Liver (tissue), 7 donors: ENCODE measurements at regions not wholly inside any gene's neighbourhood (a gene's known extent, or its start where the extent isn't known, plus 50 kb on each side); places are given as distances from the start of the nearest gene placed in this dataset.

ENCODE experiments used
- DNase-seq: peaks from one replicate; pipeline ENCODE4 v3.0.0-alpha.2; 2017; ENCODE audit warnings: low spot score
- H3K27ac ChIP-seq, 2 donors: one replicate each; pipeline ENCODE4 v1.7.0; 2013; ENCODE audit warnings: inconsistent platforms in 2 of 2, low read length in 2 of 2, control low read depth in 1 of 2, low read depth in 1 of 2, mild to moderate bottlenecking in 1 of 2
- H3K27me3 ChIP-seq, 4 donors: one replicate each; pipeline versions ENCODE4 v1.6.1 to v1.7.0; 2013; ENCODE audit warnings: low read length in 3 of 4, inconsistent platforms in 1 of 4, mild to moderate bottlenecking in 1 of 4, moderate library complexity in 1 of 4; ENCODE audit not compliant: control insufficient read depth in 4 of 4, insufficient read depth in 4 of 4
- H3K36me3 ChIP-seq, 4 donors: one replicate each; pipeline versions ENCODE4 v1.6.1 to v1.7.0; 2013; ENCODE audit warnings: low read length in 3 of 4, mild to moderate bottlenecking in 3 of 4, low read depth in 1 of 4, moderate library complexity in 1 of 4; ENCODE audit not compliant: control insufficient read depth in 4 of 4, insufficient read depth in 3 of 4
- H3K4me1 ChIP-seq, 4 donors: one replicate each; pipeline versions ENCODE4 v1.6.1 to v1.7.0; 2013; ENCODE audit warnings: low read length in 3 of 4, mild to moderate bottlenecking in 3 of 4, moderate library complexity in 1 of 4; ENCODE audit not compliant: control insufficient read depth in 4 of 4, insufficient read depth in 4 of 4
- H3K4me3 ChIP-seq, 3 donors: one replicate each; pipeline versions ENCODE4 v1.6.1 to v1.7.0; 2013; ENCODE audit warnings: low read length in 3 of 3, control low read depth in 1 of 3, low read depth in 1 of 3, mild to moderate bottlenecking in 1 of 3
- H3K9ac ChIP-seq, 2 donors: one replicate each; pipeline ENCODE4 v1.7.0; 2013; ENCODE audit warnings: low read length in 2 of 2, mild to moderate bottlenecking in 2 of 2, moderate library complexity in 2 of 2, control low read depth in 1 of 2, low read depth in 1 of 2
- H3K9me3 ChIP-seq, 4 donors: one replicate each; pipeline versions ENCODE4 v1.6.1 to v1.7.0; 2013; ENCODE audit warnings: low read length in 3 of 4; ENCODE audit not compliant: control insufficient read depth in 4 of 4
- EGR1 ChIP-seq, 2 donors: IDR thresholded peaks; 2 replicates each; pipeline ENCODE4 v1.6.1; 2016 to 2018; ENCODE audit warnings: antibody characterized with exemption in 2 of 2, low read depth in 2 of 2
- FOXA1 ChIP-seq: IDR thresholded peaks from 2 replicates; pipeline ENCODE4 v1.6.1; 2016; ENCODE audit warnings: antibody characterized with exemption
- FOXA2 ChIP-seq: IDR thresholded peaks from 2 replicates; pipeline ENCODE4 v1.6.1; 2016; ENCODE audit warnings: antibody characterized with exemption
- GABPA ChIP-seq, 2 donors: IDR thresholded peaks in 1 of 2; conservative IDR thresholded peaks in 1 of 2; 2 replicates each; pipeline ENCODE4 v1.6.1; 2016; ENCODE audit warnings: antibody characterized with exemption in 2 of 2, mild to moderate bottlenecking in 1 of 2, moderate library complexity in 1 of 2
- HNF4A ChIP-seq, 2 donors: conservative IDR thresholded peaks; 2 replicates each; pipeline ENCODE4 v1.6.1; 2016; ENCODE audit warnings: antibody characterized with exemption in 2 of 2, mild to moderate bottlenecking in 2 of 2
- HNF4G ChIP-seq: IDR thresholded peaks from 2 replicates; pipeline ENCODE4 v1.6.1; 2016; ENCODE audit warnings: antibody characterized with exemption
- JUND ChIP-seq, 2 donors: IDR thresholded peaks; 2 replicates each; pipeline ENCODE4 v1.6.1; 2016; ENCODE audit warnings: antibody characterized with exemption in 2 of 2
- NR2F2 ChIP-seq: IDR thresholded peaks from 2 replicates; pipeline ENCODE4 v1.6.1; 2016; ENCODE audit warnings: antibody characterized with exemption
- RAD21 ChIP-seq, 2 donors: IDR thresholded peaks; 2 replicates each; pipeline ENCODE4 v1.6.1; 2016; ENCODE audit warnings: antibody characterized with exemption in 2 of 2, mild to moderate bottlenecking in 2 of 2
- RXRA ChIP-seq, 2 donors: IDR thresholded peaks; 2 replicates each; pipeline ENCODE4 v1.6.1; 2017 to 2018; ENCODE audit warnings: antibody characterized with exemption in 2 of 2, mild to moderate bottlenecking in 1 of 2
- SP1 ChIP-seq: IDR thresholded peaks from 2 replicates; pipeline ENCODE4 v1.6.1; 2018; ENCODE audit warnings: antibody characterized with exemption, mild to moderate bottlenecking
- TAF1 ChIP-seq: conservative IDR thresholded peaks from 2 replicates; pipeline ENCODE4 v1.6.1; 2016; ENCODE audit warnings: antibody characterized with exemption, mild to moderate bottlenecking
- YY1 ChIP-seq: IDR thresholded peaks from 2 replicates; pipeline ENCODE4 v1.6.1; 2016; ENCODE audit warnings: antibody characterized with exemption, mild to moderate bottlenecking
- WGBS: extraction: QIAGEN DNeasy Blood & Tissue Kit; methylation state at CpG from one replicate; pipeline ENCODE4 v1.1.7; 2013; 5-methylcytosine and 5-hydroxymethylcytosine counted together
- TF ChIP-seq, protein P1 (sequence below): IDR thresholded peaks from 2 replicates; pipeline ENCODE4 v1.6.1; 2016; ENCODE audit warnings: antibody characterized with exemption, mild to moderate bottlenecking
- TF ChIP-seq, protein P2 (sequence below): IDR thresholded peaks from 2 replicates; pipeline ENCODE4 v1.6.1; 2016; ENCODE audit warnings: antibody characterized with exemption
- TF ChIP-seq, protein P3 (sequence below): IDR thresholded peaks from 2 replicates; pipeline ENCODE4 v1.6.1; 2016; ENCODE audit warnings: antibody characterized with exemption
- TF ChIP-seq, protein P4 (sequence below): IDR thresholded peaks from 2 replicates; pipeline ENCODE4 v1.6.1; 2016; ENCODE audit warnings: antibody characterized with exemption
- donor health status: healthy.
- donor health status: healthy.
- donor health status: healthy.
- donor health status: healthy.

GRCh38 chr13:50283017-50283416, 267.8 kb downstream of the KCNRG start:
- peaks cover 0 to 11% (median 5%) of the 10 kb centered on the region in 4 donors for H3K4me1 ChIP-seq
- TF ChIP-seq, protein P1, sequence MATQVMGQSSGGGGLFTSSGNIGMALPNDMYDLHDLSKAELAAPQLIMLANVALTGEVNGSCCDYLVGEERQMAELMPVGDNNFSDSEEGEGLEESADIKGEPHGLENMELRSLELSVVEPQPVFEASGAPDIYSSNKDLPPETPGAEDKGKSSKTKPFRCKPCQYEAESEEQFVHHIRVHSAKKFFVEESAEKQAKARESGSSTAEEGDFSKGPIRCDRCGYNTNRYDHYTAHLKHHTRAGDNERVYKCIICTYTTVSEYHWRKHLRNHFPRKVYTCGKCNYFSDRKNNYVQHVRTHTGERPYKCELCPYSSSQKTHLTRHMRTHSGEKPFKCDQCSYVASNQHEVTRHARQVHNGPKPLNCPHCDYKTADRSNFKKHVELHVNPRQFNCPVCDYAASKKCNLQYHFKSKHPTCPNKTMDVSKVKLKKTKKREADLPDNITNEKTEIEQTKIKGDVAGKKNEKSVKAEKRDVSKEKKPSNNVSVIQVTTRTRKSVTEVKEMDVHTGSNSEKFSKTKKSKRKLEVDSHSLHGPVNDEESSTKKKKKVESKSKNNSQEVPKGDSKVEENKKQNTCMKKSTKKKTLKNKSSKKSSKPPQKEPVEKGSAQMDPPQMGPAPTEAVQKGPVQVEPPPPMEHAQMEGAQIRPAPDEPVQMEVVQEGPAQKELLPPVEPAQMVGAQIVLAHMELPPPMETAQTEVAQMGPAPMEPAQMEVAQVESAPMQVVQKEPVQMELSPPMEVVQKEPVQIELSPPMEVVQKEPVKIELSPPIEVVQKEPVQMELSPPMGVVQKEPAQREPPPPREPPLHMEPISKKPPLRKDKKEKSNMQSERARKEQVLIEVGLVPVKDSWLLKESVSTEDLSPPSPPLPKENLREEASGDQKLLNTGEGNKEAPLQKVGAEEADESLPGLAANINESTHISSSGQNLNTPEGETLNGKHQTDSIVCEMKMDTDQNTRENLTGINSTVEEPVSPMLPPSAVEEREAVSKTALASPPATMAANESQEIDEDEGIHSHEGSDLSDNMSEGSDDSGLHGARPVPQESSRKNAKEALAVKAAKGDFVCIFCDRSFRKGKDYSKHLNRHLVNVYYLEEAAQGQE, result no peak
- TF ChIP-seq TAF1, result no peak
- TF ChIP-seq RXRA (IDR thresholded peaks at IDR 0.05), result peak; percentile 34 to 49
- TF ChIP-seq RAD21 (IDR thresholded peaks at IDR 0.05), result peak; percentile 48 to 60
- TF ChIP-seq HNF4A (conservative IDR thresholded peaks at IDR 0.05), result peak; percentile 64 to 76
- TF ChIP-seq HNF4G, result peak; percentile 39
- TF ChIP-seq, protein P2, sequence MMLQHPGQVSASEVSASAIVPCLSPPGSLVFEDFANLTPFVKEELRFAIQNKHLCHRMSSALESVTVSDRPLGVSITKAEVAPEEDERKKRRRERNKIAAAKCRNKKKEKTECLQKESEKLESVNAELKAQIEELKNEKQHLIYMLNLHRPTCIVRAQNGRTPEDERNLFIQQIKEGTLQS, result no peak
- TF ChIP-seq, protein P3, sequence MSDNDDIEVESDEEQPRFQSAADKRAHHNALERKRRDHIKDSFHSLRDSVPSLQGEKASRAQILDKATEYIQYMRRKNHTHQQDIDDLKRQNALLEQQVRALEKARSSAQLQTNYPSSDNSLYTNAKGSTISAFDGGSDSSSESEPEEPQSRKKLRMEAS, result no peak
- TF ChIP-seq SP1, result no peak
- peak in 1 of 2 donors; percentile 20 for TF ChIP-seq JUND (IDR thresholded peaks at IDR 0.05)
- no peak for DNase-seq
- no peak overlapping the region for H3K27ac ChIP-seq
- H3K4me3 ChIP-seq, result no peak overlapping the region
- no peak overlapping the region for H3K9ac ChIP-seq
- H3K36me3 ChIP-seq, result no peaks in the 10 kb centered on the region
- 29% methylated on average over 2 of the region's 2 CpGs for WGBS
- no peaks in the 10 kb centered on the region for H3K27me3 ChIP-seq
- peaks cover 0 to 2% (median 0%) of the 10 kb centered on the region in 4 donors for H3K9me3 ChIP-seq

DNA sequence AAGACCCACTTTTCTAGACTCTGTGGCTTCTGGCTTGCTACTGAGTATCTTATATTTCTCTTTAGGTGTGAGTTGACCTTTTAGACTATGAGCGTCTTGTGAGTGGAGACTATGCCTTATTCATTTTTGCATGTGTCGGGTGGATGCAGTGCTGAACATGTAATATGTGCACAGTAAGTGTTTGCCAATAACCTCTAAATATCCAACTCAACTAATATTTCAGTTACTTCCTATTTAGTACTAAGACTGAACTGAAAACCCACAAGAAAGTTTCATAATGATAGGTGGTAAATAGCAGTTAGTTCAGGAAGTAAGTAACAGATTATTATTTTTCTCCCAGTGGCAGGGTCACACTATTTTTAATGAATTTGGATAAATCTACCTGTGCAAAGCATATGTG, 269.3 kb downstream of the KCNRG start:
- H3K36me3 ChIP-seq, result no peaks in the 10 kb centered on the region
- DNase-seq, result no peak
- no peak overlapping the region for H3K27ac ChIP-seq

More for the DNA sequence above, 269.3 kb downstream of the KCNRG start:
- Histone ChIP-seq H3K4me1 (peaks cover 0 to 11% (median 5%) of the 10 kb centered on the region in 4 donors), H3K27me3 (no peaks in the 10 kb centered on the region), H3K9me3 (peaks cover 0 to 2% (median 0%) of the 10 kb centered on the region in 4 donors), H3K4me3 (no peak overlapping the region), H3K9ac (no peak overlapping the region)
- WGBS, result 66% methylated on average over 2 of the region's 2 CpGs
- TF ChIP-seq FOXA1 (no peak), SP1 (no peak), NR2F2 (no peak), YY1 (no peak), GABPA (IDR thresholded peaks at IDR 0.05 in 1 of 2, conservative IDR thresholded peaks at IDR 0.05 in 1 of 2) (no peak), HNF4A (conservative IDR thresholded peaks at IDR 0.05) (no peak), RAD21 (IDR thresholded peaks at IDR 0.05) (no peak), EGR1 (IDR thresholded peaks at IDR 0.05; ENCODE audit: low read depth in 2 of 2) (no peak), RXRA (IDR thresholded peaks at IDR 0.05) (no peak), HNF4G (no peak), TAF1 (no peak), FOXA2 (no peak)
- TF ChIP-seq, protein P1, result no peak
- TF ChIP-seq, protein P4, sequence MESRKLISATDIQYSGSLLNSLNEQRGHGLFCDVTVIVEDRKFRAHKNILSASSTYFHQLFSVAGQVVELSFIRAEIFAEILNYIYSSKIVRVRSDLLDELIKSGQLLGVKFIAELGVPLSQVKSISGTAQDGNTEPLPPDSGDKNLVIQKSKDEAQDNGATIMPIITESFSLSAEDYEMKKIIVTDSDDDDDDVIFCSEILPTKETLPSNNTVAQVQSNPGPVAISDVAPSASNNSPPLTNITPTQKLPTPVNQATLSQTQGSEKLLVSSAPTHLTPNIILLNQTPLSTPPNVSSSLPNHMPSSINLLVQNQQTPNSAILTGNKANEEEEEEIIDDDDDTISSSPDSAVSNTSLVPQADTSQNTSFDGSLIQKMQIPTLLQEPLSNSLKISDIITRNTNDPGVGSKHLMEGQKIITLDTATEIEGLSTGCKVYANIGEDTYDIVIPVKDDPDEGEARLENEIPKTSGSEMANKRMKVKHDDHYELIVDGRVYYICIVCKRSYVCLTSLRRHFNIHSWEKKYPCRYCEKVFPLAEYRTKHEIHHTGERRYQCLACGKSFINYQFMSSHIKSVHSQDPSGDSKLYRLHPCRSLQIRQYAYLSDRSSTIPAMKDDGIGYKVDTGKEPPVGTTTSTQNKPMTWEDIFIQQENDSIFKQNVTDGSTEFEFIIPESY, result no peak
- TF ChIP-seq, protein P2, result no peak
- TF ChIP-seq, protein P3, result no peak
